HEK293 (cell line): ENCODE measurements at regions not wholly inside any gene's neighbourhood (a gene's known extent, or its start where the extent isn't known, plus 50 kb on each side); places are given as distances from the start of the nearest gene placed in this dataset.
"Not testable (repeated sequence)": the region's sequence is repeated elsewhere in the genome, so short reads cannot be mapped to it uniquely, and the experiment has no call there.

Experiments used
- CTCF ChIA-PET: fragments of 350-600 bp; formaldehyde crosslinking; extraction: SDS; loops from one replicate; lab custom pipeline; 2021; ENCODE audit warnings: antibody characterized with exemption; lab: Yijun Ruan, JAX
- POLR2A ChIA-PET: fragments of 300-600 bp; formaldehyde crosslinking; extraction: SDS; loops from one replicate; lab custom pipeline; 2020; ENCODE audit warnings: antibody characterized with exemption, inconsistent platforms; lab: Yijun Ruan, JAX
- H3K27ac ChIP-seq: fragments of 200-500 bp; sonication (Bioruptor generic); 2 replicates; pipeline ENCODE4 v1.5.1; 2014; ENCODE audit warnings: low read depth, low read length, control low read depth, inconsistent platforms; ENCODE audit errors: extremely low read depth
- H3K36me3 ChIP-seq, 2 experiments: fragments of 200-500 bp in 1 of 2; sonication (Bioruptor generic) in 1 of 2; 1 replicate in 1 of 2; 2 replicates in 1 of 2; pipeline ENCODE4 v1.5.1; 2014 to 2017; ENCODE audit warnings: inconsistent platforms in 2 of 2, low read length in 2 of 2; ENCODE audit not compliant: control insufficient read depth in 2 of 2, insufficient read depth in 1 of 2
- H3K4me1 ChIP-seq: fragments of 200-500 bp; sonication (Bioruptor generic); 2 replicates; pipeline ENCODE4 v1.5.1; 2014; ENCODE audit warnings: mild to moderate bottlenecking, low read length, inconsistent platforms; ENCODE audit not compliant: control insufficient read depth, insufficient read depth
- H3K4me3 ChIP-seq: 2 replicates; pipeline ENCODE4 v1.5.1; 2011; ENCODE audit warnings: low read depth, mild to moderate bottlenecking, control low read depth, low read length, moderate library complexity
- H3K9me3 ChIP-seq: fragments of 200-500 bp; sonication (Bioruptor generic); 2 replicates; pipeline ENCODE4 v1.5.1; 2014; ENCODE audit warnings: low read depth, low read length, inconsistent platforms; ENCODE audit not compliant: control insufficient read depth, insufficient read depth
- FEZF1 ChIP-seq: fragments of 450-650 bp; formaldehyde crosslinking; IDR thresholded peaks from 2 replicates; pipeline ENCODE4 v1.5.1; 2016; ENCODE audit warnings: missing biosample characterization, missing genetic modification characterization
- PRDM1 ChIP-seq: fragments of 450-650 bp; formaldehyde crosslinking; IDR thresholded peaks from 2 replicates; pipeline ENCODE4; 2016; ENCODE audit warnings: missing biosample characterization, missing genetic modification characterization
- ZNF114 ChIP-seq: fragments of 450-650 bp; formaldehyde crosslinking; IDR thresholded peaks from 2 replicates; pipeline ENCODE4 v1.5.0; 2017; ENCODE audit warnings: missing biosample characterization, missing genetic modification characterization
- ZNF184 ChIP-seq: fragments of 450-650 bp; IDR thresholded peaks from 2 replicates; pipeline ENCODE4 v1.5.1; 2018; ENCODE audit warnings: missing biosample characterization, mild to moderate bottlenecking, missing genetic modification characterization
- ZNF202 ChIP-seq: fragments of 450-650 bp; formaldehyde crosslinking; IDR thresholded peaks from 2 replicates; pipeline ENCODE4 v1.5.1; 2016; ENCODE audit warnings: missing biosample characterization, missing genetic modification characterization, borderline replicate concordance
- ZNF211 ChIP-seq: fragments of 450-650 bp; formaldehyde crosslinking; IDR thresholded peaks from 2 replicates; pipeline ENCODE4 v1.5.1; 2016; ENCODE audit warnings: low read depth, missing biosample characterization, missing genetic modification characterization
- ZNF549 ChIP-seq: fragments of 450-650 bp; IDR thresholded peaks from 2 replicates; pipeline ENCODE4 v1.5.1; 2018; ENCODE audit warnings: missing biosample characterization, missing genetic modification characterization, mild to moderate bottlenecking, inconsistent platforms, moderate library complexity
- ZNF555 ChIP-seq: fragments of 450-650 bp; formaldehyde crosslinking; conservative IDR thresholded peaks from 2 replicates; pipeline ENCODE4 v1.5.1; 2017; ENCODE audit warnings: missing biosample characterization, mild to moderate bottlenecking, missing genetic modification characterization, inconsistent platforms
- ZNF600 ChIP-seq: fragments of 450-650 bp; formaldehyde crosslinking; IDR thresholded peaks from 2 replicates; pipeline ENCODE4 v1.5.1; 2016; ENCODE audit warnings: missing biosample characterization, missing genetic modification characterization
- ZNF830 ChIP-seq: fragments of 450-650 bp; IDR thresholded peaks from 2 replicates; pipeline ENCODE4 v1.5.0; 2018; ENCODE audit warnings: missing biosample characterization, missing genetic modification characterization, low read depth, mild to moderate bottlenecking, moderate library complexity
- ZSCAN16 ChIP-seq: fragments of 450-650 bp; formaldehyde crosslinking; IDR thresholded peaks from 2 replicates; pipeline ENCODE4 v1.5.1; 2016; ENCODE audit warnings: missing biosample characterization, missing genetic modification characterization
- ZSCAN30 ChIP-seq: fragments of 450-650 bp; IDR thresholded peaks from 2 replicates; pipeline ENCODE4 v1.5.1; 2018; ENCODE audit warnings: missing biosample characterization, mild to moderate bottlenecking, missing genetic modification characterization, moderate library complexity
- TF ChIP-seq, protein P1 (sequence below): fragments of 450-650 bp; formaldehyde crosslinking; IDR thresholded peaks from 2 replicates; pipeline ENCODE4 v1.5.1; 2016; ENCODE audit warnings: missing biosample characterization, missing genetic modification characterization
- TF ChIP-seq, protein P2 (sequence below): fragments of 450-650 bp; formaldehyde crosslinking; IDR thresholded peaks from 2 replicates; pipeline ENCODE4; 2016; ENCODE audit warnings: missing biosample characterization, missing genetic modification characterization
- TF ChIP-seq, protein P3 (sequence below): fragments of 450-650 bp; formaldehyde crosslinking; IDR thresholded peaks from 2 replicates; pipeline ENCODE4 v1.5.1; 2016; ENCODE audit warnings: missing biosample characterization, missing genetic modification characterization
- TF ChIP-seq, protein P4 (sequence below): fragments of 450-650 bp; formaldehyde crosslinking; IDR thresholded peaks from 2 replicates; pipeline ENCODE4 v1.5.1; 2016; ENCODE audit warnings: missing biosample characterization, missing genetic modification characterization

DNA sequence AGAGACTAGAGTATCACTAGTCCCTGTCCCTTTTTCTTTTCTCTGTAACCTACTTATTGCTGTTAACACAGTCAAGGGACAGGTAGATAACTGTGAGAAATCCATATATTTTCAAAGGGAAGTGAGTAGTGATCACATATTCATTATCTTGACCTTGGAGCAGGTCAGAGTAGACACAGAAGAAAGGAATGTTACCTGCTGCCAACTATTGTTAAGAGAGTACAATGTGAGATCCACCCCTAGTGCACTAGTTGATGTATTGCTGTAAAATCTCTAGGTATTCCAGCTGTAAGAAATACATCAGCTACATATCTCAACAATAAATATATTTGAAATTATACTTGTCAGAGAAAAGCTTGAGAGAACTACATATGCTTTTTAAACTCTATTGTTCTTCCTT is 68.7 kb upstream of the ADGRL2 start:
- Histone ChIP-seq H3K36me3 (no peaks in the 10 kb centered on the region), H3K4me1 (no peaks in the 10 kb centered on the region), H3K27ac (no peak overlapping the region), H3K9me3 (no peaks in the 10 kb centered on the region), H3K4me3 (no peak overlapping the region)
- CTCF ChIA-PET: interaction anchor here (0.5 to 0.9 kb wide), 4 partner anchors 12 to 235 kb away, joined by 3 to 4 read pairs (median 3); no protein-coding TSS in a partner anchor
- no peak for TF ChIP-seq ZNF211
- no peak for TF ChIP-seq ZNF202
- no peak for TF ChIP-seq FEZF1 (tag by site-specific recombination)
- TF ChIP-seq, protein P1, sequence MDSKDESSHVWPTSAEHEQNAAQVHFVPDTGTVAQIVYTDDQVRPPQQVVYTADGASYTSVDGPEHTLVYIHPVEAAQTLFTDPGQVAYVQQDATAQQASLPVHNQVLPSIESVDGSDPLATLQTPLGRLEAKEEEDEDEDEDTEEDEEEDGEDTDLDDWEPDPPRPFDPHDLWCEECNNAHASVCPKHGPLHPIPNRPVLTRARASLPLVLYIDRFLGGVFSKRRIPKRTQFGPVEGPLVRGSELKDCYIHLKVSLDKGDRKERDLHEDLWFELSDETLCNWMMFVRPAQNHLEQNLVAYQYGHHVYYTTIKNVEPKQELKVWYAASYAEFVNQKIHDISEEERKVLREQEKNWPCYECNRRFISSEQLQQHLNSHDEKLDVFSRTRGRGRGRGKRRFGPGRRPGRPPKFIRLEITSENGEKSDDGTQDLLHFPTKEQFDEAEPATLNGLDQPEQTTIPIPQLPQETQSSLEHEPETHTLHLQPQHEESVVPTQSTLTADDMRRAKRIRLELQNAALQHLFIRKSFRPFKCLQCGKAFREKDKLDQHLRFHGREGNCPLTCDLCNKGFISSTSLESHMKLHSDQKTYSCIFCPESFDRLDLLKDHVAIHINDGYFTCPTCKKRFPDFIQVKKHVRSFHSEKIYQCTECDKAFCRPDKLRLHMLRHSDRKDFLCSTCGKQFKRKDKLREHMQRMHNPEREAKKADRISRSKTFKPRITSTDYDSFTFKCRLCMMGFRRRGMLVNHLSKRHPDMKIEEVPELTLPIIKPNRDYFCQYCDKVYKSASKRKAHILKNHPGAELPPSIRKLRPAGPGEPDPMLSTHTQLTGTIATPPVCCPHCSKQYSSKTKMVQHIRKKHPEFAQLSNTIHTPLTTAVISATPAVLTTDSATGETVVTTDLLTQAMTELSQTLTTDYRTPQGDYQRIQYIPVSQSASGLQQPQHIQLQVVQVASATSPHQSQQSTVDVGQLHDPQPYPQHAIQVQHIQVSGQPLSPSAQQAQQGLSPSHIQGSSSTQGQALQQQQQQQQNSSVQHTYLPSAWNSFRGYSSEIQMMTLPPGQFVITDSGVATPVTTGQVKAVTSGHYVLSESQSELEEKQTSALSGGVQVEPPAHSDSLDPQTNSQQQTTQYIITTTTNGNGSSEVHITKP (tag by site-specific recombination): no peak
- POLR2A ChIA-PET: no interaction called here

DNA sequence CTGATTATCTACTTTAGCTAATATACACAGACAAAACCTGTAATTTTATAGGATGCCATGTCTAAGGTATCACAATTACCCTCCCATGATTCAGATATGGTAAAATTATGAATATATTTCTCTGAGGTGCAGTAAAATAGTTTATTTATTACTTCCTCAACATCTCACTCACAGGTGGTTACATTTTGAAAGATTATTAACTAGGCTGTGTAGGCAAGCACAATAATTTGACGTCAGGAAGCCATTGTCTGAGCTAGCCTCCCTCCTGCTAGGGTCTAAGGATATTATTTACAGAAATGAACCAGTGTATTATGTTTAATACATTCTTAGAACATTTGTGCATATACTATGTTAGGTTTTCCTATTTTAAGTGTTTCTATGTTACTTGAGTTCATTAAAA is 69.9 kb upstream of the ADGRL2 start:
- TF ChIP-seq, protein P1 (tag by site-specific recombination): no peak
- TF ChIP-seq ZSCAN30 (tag by site-specific recombination) (no peak), ZNF555 (no peak), ZNF830 (tag by site-specific recombination) (no peak), ZSCAN16 (no peak), ZNF184 (no peak), ZNF600 (no peak), ZNF114 (tag by site-specific recombination) (no peak), PRDM1 (tag by site-specific recombination) (no peak), ZNF549 (tag by site-specific recombination) (no peak)
- TF ChIP-seq, protein P2, sequence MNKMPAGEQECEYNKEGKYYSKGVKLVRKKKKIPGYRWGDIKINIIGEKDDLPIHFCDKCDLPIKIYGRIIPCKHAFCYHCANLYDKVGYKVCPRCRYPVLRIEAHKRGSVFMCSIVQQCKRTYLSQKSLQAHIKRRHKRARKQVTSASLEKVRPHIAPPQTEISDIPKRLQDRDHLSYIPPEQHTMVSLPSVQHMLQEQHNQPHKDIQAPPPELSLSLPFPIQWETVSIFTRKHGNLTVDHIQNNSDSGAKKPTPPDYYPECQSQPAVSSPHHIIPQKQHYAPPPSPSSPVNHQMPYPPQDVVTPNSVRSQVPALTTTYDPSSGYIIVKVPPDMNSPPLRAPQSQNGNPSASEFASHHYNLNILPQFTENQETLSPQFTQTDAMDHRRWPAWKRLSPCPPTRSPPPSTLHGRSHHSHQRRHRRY (tag by site-specific recombination): no peak
- TF ChIP-seq, protein P3, sequence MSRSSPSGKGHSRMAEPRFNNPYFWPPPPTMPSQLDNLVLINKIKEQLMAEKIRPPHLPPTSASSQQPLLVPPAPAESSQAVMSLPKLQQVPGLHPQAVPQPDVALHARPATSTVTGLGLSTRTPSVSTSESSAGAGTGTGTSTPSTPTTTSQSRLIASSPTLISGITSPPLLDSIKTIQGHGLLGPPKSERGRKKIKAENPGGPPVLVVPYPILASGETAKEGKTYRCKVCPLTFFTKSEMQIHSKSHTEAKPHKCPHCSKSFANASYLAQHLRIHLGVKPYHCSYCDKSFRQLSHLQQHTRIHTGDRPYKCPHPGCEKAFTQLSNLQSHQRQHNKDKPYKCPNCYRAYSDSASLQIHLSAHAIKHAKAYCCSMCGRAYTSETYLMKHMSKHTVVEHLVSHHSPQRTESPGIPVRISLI (tag by site-specific recombination): no peak
- TF ChIP-seq, protein P4, sequence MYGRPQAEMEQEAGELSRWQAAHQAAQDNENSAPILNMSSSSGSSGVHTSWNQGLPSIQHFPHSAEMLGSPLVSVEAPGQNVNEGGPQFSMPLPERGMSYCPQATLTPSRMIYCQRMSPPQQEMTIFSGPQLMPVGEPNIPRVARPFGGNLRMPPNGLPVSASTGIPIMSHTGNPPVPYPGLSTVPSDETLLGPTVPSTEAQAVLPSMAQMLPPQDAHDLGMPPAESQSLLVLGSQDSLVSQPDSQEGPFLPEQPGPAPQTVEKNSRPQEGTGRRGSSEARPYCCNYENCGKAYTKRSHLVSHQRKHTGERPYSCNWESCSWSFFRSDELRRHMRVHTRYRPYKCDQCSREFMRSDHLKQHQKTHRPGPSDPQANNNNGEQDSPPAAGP (tag by site-specific recombination): no peak
- H3K9me3 ChIP-seq: no peaks in the 10 kb centered on the region
- no peak overlapping the region for H3K4me3 ChIP-seq
- POLR2A ChIA-PET: no interaction called here
- no peaks in the 10 kb centered on the region for H3K36me3 ChIP-seq
- no peak overlapping the region for H3K27ac ChIP-seq
- H3K4me1 ChIP-seq: no peaks in the 10 kb centered on the region
- CTCF ChIA-PET: no interaction called here

DNA sequence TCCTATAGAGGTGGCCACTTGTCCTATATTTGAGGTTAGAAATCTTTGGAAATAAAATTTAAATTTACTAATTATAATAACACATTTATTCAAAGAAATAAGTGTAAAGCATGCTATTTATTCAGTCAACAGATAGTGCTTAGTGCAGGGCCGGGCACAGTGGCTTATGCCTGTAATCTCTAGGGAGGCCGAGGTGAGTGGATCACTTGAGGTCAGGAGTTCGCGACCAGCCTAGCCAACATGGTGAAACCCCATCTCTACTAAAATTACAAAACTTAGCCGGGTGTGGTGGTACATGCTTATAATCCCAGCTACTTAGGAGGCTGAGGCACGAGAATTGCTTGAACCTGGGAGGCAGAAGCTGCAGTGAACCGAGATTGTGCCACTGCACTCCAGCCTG is 70.4 kb upstream of the ADGRL2 start:
- H3K9me3 ChIP-seq, H3K4me3 ChIP-seq, H3K27ac ChIP-seq, POLR2A ChIA-PET, CTCF ChIA-PET, H3K4me1 ChIP-seq, H3K36me3 ChIP-seq: not testable (repeated sequence)
